GM13977 (cell line): ENCODE measurements at regions not wholly inside any gene's neighbourhood (a gene's known extent, or its start where the extent isn't known, plus 50 kb on each side); places are given as distances from the start of the nearest gene placed in this dataset.

Source experiments
- DNase-seq: peaks from one replicate; pipeline ENCODE4 v3.0.0; 2012; ENCODE audit warnings: low spot score
- CTCF ChIP-seq: IDR thresholded peaks from 2 replicates; pipeline ENCODE4 v1.5.1; 2012; ENCODE audit warnings: mild to moderate bottlenecking, control low read depth; ENCODE audit not compliant: insufficient read depth; ENCODE audit errors: extremely low read depth, missing control alignments
- in situ Hi-C: fragments of 300-500 bp; cut with MboI; formaldehyde crosslinking; loops from one replicate; pipeline ENCODE4 v1.12.0; 2022; ENCODE audit warnings: low sequenced_read_pairs, low pct_unique_long_range_greater_than_20kb, mixed read lengths, inconsistent platforms; ENCODE audit not compliant: unreplicated experiment

DNA sequence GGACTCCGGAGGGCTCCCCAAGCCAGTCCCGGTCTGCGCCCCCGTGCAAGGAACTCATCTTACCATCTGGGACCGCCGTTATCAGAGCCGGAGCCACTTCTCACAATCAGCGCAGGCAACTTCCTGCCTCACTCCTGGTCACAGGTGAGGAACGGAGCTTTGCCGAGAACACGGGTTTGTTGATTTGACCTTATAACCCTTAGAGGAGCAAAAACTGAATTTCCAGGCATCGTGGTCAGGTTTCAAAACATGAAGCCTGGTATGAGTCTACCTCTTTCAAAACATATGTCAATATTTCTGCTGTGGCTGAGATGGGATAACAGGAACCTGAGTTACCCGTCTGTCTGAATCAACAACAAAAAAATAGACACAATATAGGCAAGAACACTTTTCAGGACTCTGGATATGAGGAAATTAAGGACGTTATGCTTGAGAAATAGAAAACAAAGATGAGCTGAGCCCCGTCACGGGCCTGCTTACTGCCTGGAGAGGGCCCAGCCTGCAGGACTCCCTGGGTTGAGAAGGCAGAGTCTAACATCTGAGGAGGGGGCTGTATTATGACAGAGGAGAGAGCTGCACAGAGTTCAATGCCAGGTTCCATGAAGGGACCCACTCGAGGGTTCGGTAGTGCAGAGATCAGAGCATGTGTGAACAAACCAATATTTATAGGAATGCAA, 148.7 kb downstream of the NDUFA10 start:
- DNase-seq = no peak
- no peak for TF ChIP-seq CTCF
- in situ Hi-C loops = no loop called here

GRCh38 chr2:239874636-239875356, 150.3 kb downstream of the NDUFA10 start:
- TF ChIP-seq CTCF = no peak
- DNase-seq = no peak
- in situ Hi-C loops = no loop called here

DNA sequence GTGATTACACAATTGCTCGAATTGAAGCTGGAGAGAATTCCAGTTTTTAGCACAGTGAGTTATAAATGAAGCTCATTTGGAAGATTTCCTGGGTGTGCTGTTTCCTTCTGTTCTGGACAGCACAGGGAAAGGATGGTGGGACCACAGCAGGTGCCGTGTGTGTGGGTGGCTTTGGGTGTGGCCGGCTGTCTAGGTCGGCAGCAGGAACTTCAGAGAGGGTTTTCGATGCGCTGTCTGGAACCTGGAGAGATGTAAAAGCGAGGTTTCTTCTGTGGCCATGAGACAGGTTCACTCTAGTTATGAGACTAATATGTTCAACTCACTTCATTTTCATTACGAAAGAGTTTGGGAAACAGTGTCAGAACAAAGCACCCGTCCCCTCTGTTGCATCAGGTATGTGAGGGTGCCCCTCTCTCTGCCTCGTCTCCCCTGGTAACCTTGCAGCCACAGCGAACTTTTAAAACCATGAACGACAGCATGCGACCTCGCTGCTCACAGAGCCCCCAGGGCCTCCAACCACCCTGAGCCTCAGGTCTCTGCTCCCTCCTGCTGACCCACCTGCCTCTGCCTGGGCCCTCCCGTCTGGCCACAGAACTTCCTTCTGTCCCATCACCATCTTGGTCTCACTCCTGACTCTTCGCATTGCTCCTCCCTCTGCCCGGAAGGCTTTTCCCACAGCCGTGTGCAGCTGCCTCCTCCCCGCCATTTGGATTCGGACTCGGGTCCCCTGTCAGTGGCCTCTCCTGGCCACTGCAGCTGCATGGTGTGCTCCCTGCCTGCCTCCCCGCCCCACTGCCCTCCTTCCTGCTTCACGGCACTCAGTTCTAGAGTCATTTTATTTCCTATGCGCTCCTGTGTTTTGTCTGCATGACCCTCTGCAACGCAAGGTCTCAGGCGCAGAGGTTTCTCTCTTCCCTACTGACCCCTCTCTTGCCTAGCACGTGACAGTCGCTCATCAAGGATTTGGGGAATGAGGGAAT, 151.2 kb downstream of the NDUFA10 start:
- in situ Hi-C loops = no loop called here
- DNase-seq = no peak
- TF ChIP-seq CTCF = no peak

DNA sequence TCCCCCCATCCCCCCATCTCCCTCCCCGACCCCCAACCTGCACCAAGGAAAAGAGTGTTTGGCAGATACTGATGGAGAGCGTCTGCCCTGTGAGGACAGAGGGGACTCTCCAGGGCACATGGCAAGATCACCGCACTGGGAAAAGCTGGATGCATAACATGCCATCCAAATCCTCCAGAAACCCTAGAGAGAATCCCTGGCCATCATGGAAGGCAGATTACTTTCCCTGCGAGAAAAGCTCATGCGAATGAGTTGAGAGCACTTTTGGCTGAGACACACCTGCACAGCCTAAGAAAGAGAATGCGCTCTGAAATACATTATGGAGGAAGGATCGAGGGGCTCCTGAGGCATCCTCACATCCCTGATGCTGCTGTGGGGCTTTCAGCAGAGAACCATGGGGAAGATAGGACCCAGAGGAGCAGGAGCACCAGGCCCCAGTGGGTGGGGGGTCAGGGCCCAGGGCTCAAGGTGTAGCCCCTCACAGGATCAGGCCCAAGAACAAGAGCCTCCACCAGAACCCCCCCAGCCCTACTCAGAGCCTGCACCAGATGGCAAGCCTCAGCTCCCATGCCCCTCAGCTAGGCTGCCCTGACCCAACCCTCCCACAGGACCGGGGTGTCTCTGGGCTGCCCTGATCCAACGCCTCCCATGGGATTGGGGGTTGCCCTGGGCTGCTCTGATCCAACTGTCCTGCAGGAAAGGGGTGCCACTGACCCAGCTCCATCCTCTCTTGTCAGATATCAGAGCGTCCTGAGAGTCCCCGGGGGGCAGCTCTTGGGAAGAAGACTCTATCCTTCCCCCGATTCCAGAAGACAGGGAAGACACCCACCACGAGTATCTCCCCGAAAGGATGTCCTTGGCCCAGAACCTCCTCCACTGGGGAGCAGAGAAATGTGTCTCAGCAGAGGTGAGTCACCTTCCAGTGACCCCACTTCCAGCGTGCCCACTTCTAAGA, 153.4 kb downstream of the NDUFA10 start:
- in situ Hi-C loops = no loop called here
- TF ChIP-seq CTCF = no peak
- DNase-seq = no peak

GRCh38 chr2:239870863-239871262, 154.3 kb downstream of the NDUFA10 start:
- TF ChIP-seq CTCF = no peak
- in situ Hi-C loops = no loop called here
- DNase-seq = no peak
